Brain microvascular endothelial cell (primary cell): ENCODE measurements at regions not wholly inside any gene's neighbourhood (a gene's known extent, or its start where the extent isn't known, plus 50 kb on each side); places are given as distances from the start of the nearest gene placed in this dataset.

Experiments used
- DNase-seq: peaks from one replicate; pipeline ENCODE4 v3.0.0-alpha.2; 2020
- H3K27ac ChIP-seq: fragments of 250-450 bp; sonication (Bioruptor Pico); 2 replicates; pipeline ENCODE4 v1.5.1; 2020; ENCODE audit warnings: mild to moderate bottlenecking, moderate library complexity
- H3K27me3 ChIP-seq: fragments of 250-450 bp; sonication (Bioruptor Pico); replicated peaks from 2 replicates; pipeline ENCODE4 v1.5.1; 2020; ENCODE audit warnings: mild to moderate bottlenecking
- H3K36me3 ChIP-seq: fragments of 250-450 bp; sonication (Bioruptor Pico); replicated peaks from 2 replicates; pipeline ENCODE4 v1.5.1; 2020; ENCODE audit warnings: mild to moderate bottlenecking
- H3K4me3 ChIP-seq: 2 replicates; pipeline ENCODE4 v1.5.1; 2011; ENCODE audit warnings: low read depth, mild to moderate bottlenecking, control low read depth, low read length, moderate library complexity
- in situ Hi-C: cut with HindIII; loops from 2 replicates; pipeline ENCODE4 v1.10.0; 2017; ENCODE audit warnings: low sequenced_read_pairs, low pct_ligation_motif_present
- TF ChIP-seq, protein P1 (sequence below): IDR thresholded peaks from 2 replicates; pipeline ENCODE4 v1.5.1; 2011; ENCODE audit warnings: low read depth, mild to moderate bottlenecking, moderate library complexity, low read length, control low read depth, inconsistent platforms; ENCODE audit errors: missing control alignments

DNA sequence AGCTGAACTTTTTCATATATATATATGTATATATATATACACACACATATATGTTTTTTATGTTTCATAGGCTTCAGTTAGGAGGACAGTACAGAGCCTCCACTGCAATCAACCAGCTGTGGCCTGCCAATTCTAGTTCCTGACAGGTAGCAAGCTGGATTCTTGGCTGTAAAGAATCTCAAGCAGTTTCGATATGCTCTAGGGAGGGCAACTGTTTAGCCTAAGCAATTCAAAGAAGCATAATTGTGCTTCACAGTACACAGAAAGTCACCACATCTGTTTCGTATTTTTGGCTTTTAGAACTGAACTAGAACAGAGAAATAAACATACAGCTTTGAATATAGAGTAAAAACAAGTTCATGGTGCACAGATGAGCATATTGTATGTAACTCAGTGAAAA, 152.4 kb upstream of the ARRDC3 start:
- no peak overlapping the region for H3K4me3 ChIP-seq
- TF ChIP-seq, protein P1, sequence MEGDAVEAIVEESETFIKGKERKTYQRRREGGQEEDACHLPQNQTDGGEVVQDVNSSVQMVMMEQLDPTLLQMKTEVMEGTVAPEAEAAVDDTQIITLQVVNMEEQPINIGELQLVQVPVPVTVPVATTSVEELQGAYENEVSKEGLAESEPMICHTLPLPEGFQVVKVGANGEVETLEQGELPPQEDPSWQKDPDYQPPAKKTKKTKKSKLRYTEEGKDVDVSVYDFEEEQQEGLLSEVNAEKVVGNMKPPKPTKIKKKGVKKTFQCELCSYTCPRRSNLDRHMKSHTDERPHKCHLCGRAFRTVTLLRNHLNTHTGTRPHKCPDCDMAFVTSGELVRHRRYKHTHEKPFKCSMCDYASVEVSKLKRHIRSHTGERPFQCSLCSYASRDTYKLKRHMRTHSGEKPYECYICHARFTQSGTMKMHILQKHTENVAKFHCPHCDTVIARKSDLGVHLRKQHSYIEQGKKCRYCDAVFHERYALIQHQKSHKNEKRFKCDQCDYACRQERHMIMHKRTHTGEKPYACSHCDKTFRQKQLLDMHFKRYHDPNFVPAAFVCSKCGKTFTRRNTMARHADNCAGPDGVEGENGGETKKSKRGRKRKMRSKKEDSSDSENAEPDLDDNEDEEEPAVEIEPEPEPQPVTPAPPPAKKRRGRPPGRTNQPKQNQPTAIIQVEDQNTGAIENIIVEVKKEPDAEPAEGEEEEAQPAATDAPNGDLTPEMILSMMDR: no peak
- no peaks in the 10 kb centered on the region for H3K27me3 ChIP-seq
- no peak for DNase-seq
- H3K27ac ChIP-seq: no peak overlapping the region
- in situ Hi-C loops: no loop called here
- H3K36me3 ChIP-seq: no peaks in the 10 kb centered on the region

DNA sequence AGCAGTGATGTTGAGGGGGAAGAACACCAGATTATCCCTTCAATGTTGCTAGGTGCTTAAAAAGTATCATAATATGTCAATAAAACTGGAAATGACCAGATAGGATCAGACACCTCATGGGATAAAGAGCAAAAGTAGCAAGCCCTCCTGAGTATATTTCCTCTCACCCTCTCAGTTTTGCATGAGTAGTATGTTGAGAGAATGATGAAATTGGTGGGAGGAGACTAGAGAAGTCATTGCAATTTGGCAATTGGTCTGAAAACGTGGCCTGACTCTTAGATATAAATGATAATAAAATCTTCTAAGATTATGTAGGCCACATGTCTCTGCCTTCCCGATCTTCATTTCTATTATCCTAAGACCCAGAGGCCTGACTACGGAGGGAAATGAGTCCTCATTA, 151.2 kb upstream of the ARRDC3 start:
- H3K27me3 ChIP-seq: no peaks in the 10 kb centered on the region
- in situ Hi-C loops: no loop called here
- no peaks in the 10 kb centered on the region for H3K36me3 ChIP-seq
- no peak for DNase-seq
- TF ChIP-seq, protein P1: no peak
- H3K27ac ChIP-seq: no peak overlapping the region
- H3K4me3 ChIP-seq: no peak overlapping the region

DNA sequence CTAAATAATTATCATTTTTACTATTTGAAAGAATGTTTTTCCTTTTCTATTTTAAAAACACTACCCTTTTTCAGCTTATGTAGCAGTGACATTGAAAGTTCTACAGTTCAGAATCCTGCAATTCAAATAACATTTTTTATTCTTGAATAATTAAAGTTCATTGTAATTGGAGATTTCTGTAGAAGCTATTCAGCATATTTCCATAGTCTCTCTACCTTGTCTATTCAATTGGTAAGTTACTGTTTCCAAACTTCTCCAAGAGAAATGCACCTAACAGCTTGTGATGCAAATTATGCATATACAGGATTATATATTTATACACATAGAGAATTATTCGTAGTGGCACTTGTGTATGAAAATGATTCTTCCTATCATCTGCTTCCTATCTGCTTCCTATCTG, 149.7 kb upstream of the ARRDC3 start:
- no peaks in the 10 kb centered on the region for H3K36me3 ChIP-seq
- no peak overlapping the region for H3K4me3 ChIP-seq
- TF ChIP-seq, protein P1: no peak
- no peaks in the 10 kb centered on the region for H3K27me3 ChIP-seq
- DNase-seq: no peak
- in situ Hi-C loops: no loop called here
- no peak overlapping the region for H3K27ac ChIP-seq

DNA sequence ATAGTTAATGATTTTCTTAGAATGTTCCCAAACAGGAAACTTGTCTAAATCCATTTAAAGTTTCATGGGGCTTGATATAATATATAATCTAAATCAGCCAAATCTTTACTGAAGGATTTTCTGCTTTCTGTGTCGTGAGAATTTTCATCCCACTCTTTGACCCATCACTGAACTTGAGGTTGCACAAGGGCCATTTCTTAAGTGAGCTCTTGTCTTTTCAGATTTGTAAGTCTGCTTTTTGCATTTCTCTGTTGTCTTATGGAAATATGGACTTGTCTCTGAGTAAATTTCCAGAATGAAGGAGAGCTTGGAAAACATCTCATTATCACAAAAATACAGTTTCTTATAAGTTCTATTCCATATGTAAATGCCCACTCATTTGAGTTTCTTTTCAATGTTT, 149.2 kb upstream of the ARRDC3 start:
- Histone ChIP-seq H3K4me3 (no peak overlapping the region), H3K36me3 (no peaks in the 10 kb centered on the region), H3K27ac (no peak overlapping the region), H3K27me3 (no peaks in the 10 kb centered on the region)
- TF ChIP-seq, protein P1: no peak
- no peak for DNase-seq
- in situ Hi-C loops: no loop called here

DNA sequence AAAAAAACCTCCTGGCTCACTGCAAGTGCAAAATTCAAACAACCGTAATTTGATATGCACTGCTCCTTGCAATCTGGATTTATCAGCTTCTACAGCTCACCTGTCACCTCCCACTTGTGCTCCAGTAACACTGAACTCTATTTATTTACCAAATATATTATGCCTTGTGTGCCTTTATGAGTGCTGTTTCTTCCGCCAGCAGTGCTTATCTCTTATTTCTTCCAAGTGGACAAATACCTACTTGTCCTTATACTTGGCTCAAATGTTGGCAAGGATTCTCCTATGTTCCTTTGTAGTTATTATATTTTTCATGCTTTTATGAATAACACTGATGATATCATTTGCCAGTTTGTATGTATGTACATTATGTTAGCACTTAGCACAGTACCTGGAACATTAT, 145.7 kb upstream of the ARRDC3 start:
- no peak overlapping the region for H3K4me3 ChIP-seq
- in situ Hi-C loops: no loop called here
- TF ChIP-seq, protein P1: no peak

DNA sequence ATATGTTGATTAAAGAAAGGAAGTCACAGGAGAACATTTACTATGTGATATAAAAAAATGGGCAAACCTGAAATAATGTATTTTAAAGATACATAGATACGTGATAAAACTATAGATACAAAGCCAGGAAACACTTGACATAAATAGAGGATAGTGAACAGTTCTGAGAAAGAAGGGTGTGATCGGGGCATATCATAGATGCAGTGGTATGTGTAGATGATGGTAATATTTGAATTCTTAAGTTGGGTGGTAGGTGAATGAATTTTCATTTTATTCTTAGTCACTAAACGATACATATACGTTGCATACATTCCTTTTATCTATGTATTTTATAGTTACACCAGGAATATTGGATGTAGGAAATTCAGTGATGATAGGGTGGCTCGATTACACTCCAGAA, 138.7 kb upstream of the ARRDC3 start:
- TF ChIP-seq, protein P1: no peak
- H3K36me3 ChIP-seq: no peaks in the 10 kb centered on the region
- no peak overlapping the region for H3K27ac ChIP-seq
- DNase-seq: no peak
- H3K4me3 ChIP-seq: no peak overlapping the region
- H3K27me3 ChIP-seq: no peaks in the 10 kb centered on the region
- in situ Hi-C loops: no loop called here

More for the DNA sequence above, 145.7 kb upstream of the ARRDC3 start:
- Histone ChIP-seq H3K36me3 (no peaks in the 10 kb centered on the region), H3K27ac (no peak overlapping the region), H3K27me3 (no peaks in the 10 kb centered on the region)
- no peak for DNase-seq
